HG03457 (cell line): ENCODE measurements at regions not wholly inside any gene's neighbourhood (a gene's known extent, or its start where the extent isn't known, plus 50 kb on each side); places are given as distances from the start of the nearest gene placed in this dataset.

Source experiments
- ATAC-seq: cut with Tn5 transposase; IDR thresholded peaks from one replicate; pipeline ENCODE4 v1.9.1; 2021; ENCODE audit warnings: moderate number of reproducible peaks; ENCODE audit not compliant: unreplicated experiment

GRCh38 chr9:75830303-75830702, 60.2 kb upstream of the PCSK5 start:
- no peak for ATAC-seq

- no peak for ATAC-seq
These were observed 56.7 kb upstream of the PCSK5 start for GRCh38 chr9:75833778-75834177.

- ATAC-seq, result no peak
These were observed 55.6 kb upstream of the PCSK5 start for GRCh38 chr9:75834878-75835277.
